ELF-1 (cell line): ENCODE measurements at regions not wholly inside any gene's neighbourhood (a gene's known extent, or its start where the extent isn't known, plus 50 kb on each side); places are given as distances from the start of the nearest gene placed in this dataset.

Experiments
- DNase-seq: peaks from one replicate; pipeline ENCODE4 v3.0.0-alpha.2; 2016; ENCODE audit warnings: low read depth, low spot score

DNA sequence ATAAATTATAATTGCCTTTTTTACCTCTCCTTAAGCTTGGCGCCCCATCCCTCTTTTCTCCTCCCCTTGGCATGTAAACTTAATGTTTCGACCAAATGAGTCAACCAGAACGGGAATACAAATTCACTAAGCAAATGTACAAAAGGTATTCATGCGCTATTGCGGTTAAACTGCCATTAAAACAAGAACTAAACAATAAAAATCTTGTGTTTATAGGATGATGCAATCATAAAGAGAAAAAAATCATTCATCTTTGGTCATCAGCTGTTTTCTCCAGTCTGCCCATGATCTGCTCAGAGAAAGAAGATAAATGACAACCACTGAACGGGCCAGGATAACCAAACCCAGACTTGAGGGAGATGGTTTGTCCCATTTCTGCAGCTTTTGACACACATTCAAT is 534.2 kb upstream of the PLXNA2 start:
- DNase-seq, result no peak

DNA sequence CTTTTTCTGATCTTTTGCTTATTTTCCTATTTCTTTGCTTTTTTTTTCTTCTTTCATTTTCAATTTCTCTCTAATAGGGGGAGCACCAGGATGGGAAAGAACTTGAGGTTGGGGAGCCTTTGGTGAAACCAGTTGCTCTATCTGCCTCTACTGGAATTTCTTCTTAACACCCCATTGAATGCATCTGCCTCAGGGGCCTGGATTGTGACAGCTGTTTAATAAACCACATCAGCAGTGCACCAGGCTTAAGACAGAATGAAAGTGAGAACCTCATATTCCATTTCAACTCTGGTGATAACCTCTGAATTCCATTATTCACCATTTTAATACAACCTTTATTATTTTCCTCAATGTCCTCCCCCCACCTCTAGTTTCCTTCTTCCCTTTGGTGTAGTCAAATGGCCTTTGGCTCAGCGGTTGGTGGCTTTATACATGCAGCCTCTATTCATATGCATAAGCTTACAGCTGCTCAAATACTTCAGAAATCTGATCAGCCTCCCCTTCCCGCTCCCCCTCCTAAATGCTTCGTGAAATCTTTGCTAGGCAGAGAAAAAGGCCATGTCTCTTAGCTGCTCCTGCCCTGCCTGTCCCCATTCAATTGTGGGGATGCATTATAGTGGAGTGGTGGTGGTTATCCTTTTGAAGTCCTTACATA is 537.3 kb upstream of the PLXNA2 start:
- DNase-seq, result peak; percentile 31

DNA sequence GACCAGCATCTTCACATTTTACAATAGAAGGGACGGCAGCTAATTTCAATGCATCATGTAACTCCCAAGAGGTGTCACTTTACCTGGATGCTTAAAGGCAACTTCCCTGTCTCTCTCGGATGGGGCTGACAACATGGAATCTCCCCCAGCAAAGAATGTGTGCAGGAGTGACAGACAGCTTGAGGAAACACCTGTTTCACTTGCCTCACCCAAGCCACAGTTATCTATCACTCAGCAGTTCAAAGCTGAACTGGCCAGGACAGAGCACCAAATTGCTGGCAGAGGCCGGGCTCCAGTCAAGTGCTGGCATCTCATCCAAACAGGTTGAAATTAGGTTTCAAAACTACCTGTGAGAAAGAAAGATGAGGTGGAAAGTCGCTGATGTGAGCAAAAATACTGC is 538.0 kb upstream of the PLXNA2 start:
- no peak for DNase-seq

DNA sequence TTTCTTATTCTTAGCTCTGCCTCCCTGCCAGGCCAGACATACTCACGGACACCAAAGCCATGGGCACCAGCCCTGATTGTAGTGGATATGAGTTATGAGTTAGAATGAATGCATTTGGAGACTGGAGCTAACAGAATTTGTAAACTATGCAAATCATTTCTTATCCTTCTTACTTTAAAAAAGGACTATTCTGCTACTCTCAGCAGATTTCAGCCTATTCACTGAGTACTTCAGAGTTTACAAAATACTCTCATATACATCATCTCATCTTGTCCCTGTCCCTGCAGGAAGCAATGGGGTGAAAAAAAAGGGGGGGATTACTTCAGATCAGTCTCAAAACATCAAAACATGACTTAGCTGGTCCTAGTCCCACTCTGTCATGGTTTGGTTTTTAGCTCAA is 541.4 kb upstream of the PLXNA2 start:
- DNase-seq, result no peak

DNA sequence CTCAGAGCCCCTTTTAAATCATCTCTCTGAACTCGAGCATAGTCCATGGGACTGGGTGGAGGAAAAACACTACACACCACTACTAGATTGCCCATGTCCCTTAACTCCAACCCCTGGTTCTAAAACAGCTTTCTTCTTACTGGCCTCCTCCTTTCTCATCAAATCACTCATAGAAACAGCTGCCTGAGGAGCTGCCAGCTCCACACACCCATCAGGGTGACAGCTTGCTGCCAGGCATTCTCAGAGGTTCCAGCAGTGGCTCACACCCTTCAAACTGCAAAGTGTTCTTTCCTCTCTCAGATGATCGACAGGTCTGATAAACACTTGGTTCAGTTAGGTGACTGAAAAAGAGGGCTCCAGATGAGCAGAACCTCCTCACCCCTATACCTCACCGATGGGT is 543.0 kb upstream of the PLXNA2 start:
- DNase-seq, result no peak

DNA sequence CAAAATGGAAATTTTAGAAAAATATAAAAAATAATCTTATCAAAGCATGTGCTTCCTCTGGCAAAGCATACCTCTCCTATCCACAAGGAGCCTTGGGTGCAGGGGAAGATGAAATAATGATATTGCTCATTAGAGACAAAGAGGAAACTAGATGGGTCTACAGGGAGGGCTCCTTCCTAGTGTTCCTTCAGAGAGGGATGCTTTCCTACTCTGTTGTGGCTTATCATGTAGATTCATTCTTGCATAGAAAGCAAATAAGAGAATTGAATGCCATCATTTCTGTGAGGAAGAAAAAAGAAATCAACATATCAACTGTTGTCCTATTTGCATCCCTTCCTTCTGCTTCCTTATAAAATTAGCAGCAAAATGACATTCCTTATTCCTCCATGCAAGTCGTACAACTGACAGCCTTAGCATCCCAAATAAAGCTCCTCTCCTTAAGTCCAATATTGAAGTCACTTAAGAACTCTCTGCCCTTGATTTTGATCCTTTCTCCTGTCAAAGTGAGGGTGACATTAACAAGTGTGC is 543.9 kb upstream of the PLXNA2 start:
- no peak for DNase-seq

DNA sequence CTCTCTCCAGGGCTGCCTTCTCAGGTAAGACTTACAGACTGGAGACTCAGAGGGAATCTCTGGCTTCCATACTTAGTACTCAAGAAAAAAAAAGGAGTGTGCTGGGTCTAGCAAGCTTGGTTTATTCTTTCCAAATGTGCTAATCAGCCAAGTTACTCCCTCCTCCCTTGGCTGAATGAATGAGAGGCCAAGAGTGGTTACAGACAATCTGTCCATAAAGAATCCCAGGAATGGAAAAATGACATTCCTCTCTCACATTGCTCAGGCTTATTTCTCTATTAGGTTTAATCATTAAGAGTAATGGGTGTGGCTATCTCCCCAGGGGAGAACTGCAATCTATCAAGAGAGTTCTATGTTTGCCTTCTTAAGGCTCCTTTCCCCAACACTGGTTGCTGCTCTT is 547.3 kb upstream of the PLXNA2 start:
- no peak for DNase-seq

DNA sequence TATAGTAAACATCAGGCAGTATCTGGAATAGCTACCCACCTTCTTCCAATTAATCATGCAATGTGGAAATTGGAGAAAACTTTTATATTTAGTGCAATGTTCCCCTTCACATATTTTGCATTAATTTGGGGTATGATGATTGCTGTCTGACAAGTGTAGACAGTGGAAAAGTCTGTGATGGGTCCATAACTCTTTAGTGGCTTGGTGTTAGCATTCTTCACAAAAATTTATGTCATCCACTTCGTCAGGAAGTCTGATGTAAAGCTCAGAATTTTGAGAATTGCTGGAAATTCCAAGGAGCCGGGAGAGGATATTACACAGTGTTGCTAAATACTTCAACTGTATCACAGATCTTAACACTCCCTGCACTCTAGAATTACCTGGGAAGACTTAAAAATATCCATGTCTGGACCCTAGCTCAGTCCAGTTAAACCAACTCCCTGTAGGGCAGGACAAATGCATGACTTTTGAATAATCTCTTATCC is 549.7 kb upstream of the PLXNA2 start:
- no peak for DNase-seq

DNA sequence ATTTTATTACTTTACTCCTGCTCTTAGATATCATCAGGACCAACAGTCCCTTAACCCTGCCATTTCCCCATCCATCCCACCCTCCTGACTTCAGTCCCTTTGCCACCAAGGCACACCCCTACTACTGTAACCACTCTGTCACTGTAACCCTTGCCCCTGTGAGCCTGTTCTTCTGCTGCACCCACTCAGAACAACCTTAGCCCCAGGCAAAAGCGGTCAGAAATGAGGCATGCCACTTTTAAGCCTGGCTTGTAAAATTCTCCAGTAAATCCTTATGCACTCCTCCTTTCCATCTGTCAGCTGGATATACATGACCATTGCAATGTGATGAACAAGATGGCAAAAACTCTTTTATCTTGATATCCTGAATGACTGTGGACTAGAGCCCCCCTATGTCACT is 555.0 kb upstream of the PLXNA2 start:
- DNase-seq, result no peak

DNA sequence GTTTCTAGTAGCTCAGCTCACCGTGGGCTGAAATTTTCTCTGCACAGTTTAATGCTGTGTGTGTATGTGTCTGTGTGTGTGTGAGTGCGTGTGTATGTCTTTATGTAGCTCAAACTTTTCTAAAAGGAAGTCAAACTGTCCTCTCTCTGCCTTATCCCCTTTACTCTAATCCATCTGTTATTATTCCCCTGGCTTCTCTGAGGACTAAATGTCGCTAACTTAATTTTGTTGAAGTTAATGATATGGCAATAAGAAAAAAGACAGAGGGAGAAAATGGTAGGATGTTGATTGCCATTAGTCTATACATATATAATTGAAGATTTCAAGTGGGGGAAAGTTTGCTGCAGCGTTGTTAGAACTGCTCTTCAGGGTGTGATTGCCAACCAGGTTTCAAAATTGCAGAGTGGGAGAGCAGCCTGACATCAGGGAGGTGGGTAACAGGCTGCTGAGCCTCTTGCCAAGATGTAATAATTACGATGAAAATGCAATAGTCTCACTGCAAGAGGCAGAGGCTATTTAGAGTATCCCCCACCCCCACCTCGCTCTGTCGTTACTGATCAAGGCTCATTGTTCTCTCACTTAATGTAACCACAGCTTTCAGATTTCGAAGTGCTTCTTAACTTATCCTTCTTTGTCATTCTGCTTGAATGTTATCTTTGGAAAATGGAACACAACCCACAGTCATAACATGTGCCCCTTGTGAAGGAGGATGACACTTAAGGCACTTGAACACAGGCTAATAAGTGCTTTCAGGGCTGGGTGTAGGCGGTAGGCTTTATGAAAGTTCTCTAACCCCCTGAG is 559.0 kb upstream of the PLXNA2 start:
- DNase-seq, result no peak

DNA sequence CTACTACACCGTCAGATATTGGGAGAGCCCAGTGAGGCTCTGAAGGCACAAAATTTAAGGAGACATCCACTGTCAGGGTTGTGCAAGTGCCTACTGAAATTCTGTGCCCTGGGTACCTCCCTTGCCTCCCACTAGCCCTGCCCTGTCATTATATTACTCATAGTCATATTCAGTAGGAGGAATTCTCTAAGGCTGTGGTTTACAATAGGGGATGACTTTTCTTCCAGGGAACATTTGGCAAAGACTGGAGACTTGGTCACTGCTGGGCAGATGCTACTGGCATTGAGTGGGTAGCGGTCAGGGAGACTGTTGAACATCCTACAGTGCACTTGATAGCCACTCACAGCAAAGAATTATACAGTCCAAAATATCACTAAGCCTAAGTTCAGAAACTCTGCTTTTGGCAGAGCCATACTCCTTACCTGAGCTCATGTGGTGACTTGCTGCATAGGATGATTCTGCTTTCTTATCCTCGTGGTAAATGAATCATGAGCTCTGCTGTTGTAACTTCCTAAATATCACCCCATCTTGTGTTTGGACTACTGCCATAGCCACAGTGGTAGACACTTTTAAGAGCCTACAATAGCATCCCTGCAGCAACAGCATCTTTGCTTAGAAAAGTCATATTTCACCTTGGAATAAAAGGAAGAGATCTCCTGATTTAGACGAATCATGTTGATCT is 563.4 kb upstream of the PLXNA2 start:
- DNase-seq, result no peak

DNA sequence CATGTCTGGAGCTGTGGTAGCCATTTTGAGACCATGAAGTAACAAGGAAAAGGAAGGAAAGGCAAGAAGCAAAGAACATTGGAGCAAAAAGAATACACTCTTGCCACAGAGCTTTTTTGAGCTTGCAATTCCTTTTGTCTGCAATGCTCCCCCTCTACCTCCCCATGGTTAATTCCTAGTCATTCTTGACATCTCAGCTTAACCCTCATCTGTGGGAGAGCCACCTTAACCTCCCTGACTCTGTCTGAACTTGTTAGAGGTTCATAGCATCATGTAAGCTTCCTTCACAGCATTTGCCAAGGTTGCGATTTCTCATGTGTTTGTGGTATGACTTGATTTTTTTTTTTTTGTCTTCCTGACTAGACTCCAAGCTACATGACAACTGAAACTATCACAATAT is 564.1 kb upstream of the PLXNA2 start:
- DNase-seq, result no peak

DNA sequence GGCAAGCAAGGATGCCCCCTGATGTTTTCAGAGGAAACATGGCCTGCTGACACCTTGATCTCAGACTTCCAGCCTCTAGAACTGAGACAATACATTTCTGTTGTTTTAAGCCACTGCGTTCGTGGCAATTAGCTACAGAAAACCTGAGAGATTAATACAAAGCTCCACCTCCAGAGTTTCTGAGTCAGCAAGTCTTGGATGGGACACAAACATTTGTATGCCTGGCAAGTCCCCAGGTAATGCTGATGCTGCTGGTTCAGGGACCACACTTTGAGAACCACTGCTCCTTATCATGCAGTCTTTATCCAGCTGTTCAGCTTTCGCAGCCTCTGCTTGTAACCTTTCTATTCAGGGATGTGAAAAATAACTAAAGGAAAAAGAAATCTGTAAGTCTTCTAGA is 565.7 kb upstream of the PLXNA2 start:
- DNase-seq, result no peak

DNA sequence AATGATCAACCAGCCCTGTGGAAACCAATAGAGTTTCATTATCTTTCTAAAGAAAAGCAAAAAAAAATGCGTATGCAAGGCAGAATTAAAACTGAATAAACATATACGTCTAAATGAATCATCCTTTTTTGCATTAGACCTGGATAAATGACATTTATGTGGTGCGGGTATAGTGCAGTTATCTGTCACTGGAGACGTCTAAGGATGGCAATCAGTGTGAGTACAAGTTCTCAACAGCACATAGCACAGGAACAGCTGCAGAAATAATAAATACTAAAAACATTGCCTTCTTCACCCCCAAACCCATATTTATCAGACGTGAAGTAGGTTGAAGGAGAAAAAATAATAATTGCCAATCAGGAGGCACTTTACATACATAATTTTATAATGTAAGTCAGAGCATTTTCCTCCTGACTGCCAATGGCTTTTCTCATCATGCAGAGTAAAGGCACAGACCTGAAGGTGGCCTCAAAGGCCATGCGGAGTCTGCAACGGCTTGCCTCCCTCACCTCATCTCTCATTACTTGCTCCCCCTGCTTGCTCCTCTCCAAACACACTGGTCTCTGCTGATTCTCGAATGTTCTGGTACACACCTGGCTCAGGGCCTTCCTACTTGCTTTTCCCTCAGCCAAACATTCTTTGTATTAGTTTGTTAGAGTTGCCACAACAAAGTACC is 574.7 kb upstream of the PLXNA2 start:
- DNase-seq, result no peak

DNA sequence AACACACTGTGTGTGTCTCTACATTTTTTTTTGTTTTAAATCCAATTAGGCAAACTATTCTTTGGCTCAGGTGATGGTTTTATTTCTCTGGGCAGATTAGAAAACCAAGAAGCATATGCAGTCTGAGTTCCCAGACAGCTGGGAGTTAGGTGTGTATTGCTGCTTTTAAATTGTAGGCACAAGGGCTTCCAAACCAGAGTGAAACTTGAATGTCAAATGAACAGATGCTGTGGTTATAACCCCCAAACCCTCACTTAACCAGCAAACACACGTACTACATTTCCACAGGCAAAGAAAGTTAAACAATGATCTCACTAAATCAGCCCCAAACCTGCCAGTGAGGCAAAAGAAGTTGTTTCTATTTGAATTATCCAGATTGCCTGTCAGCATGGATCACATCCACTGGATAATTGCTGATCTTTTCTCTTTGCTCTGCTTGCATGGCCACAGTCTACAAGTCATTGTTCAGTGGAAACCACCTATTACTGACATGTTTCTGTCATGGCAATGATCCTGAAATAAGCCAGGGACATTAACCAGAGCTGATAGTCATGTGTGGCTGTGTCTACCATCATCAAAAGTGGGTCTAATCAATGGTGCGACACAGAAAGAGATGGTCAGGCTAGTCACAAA is 576.5 kb upstream of the PLXNA2 start:
- no peak for DNase-seq

DNA sequence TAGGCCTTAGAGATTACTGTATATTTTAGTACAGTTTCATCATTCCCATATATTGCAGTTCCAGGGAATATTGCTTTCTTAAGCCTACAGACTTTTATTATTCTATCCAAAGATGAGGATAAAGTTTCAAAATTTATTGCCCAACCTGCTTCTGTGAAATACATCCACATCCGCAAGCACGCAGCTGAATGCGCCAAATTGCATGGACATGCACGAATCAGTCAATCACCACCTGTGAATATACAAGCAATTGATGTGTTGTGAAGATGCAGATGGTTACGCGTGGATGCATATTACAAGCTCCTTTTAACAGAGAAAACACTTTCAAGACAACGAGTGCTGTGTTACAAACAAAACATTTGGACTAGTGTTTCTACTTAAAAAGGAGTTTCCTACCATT is 577.8 kb upstream of the PLXNA2 start:
- DNase-seq, result no peak

DNA sequence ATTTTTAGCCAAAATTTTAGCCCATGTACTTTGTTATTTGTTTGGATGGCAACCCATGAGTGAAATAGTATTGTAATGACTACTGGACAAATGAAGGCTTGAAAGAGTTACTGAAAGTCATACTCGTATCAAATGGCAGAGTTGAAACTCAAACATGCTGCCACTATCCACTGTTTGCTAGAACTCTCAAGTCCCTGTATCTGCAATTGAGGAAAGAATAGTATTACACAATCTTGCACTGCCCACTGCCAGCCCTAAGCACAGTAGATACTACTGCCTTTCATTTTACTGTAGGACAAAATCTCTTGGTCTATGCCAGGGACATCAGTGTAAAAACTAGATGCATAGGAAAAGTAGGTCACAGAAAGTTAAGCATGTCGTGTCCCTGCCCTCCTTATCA is 581.1 kb upstream of the PLXNA2 start:
- DNase-seq, result no peak

DNA sequence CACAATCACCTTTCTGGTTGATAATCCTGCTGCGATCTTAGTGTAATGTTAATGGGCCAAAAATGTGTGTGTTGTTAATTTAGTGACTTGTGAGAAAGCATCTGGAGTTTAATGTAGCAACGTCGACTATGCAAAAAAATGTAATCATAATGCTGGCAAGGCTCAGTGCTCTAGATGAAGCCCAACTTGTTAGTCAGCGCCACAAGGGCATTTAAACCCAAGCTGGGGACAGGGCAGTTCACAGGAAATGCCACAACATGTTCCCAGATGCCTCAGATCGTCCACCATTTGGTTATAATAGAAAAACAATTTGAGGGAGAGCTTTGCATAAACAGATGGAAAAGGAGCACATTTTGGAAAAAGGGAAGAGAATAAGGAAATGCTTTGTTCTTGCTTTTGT is 585.4 kb upstream of the PLXNA2 start:
- DNase-seq, result no peak

DNA sequence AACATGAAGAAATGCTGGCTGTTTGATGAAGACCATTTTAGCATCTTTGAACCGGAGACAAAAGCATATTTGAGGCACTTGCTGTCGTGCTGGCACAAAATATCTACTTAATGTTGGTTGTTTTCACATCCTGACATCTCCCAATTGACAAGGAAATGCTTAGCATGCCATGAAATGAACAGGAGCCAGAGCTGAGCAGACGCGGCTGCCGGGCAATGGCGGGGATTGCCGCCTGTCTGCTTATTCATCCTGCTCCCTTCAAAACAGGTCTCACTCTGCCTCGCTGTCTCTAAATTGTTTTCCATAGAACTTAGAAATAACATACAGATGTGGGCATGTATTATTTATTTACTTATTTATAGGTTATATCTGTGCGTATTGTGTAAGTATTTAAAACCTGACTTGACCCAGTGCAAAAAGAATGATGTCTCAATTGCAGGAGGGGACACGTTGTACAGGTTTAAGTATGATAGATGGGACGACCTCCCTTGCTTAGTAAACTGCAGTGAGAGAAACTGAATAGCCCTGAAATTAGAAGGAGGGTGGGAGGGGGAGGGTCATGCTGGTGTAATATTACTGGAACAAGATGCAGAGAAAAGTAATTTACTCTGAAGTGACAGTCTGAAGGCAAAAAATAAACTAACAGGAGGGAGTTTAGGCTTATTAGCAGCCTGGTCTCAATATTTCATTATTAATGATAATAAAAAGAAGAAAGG is 590.4 kb upstream of the PLXNA2 start:
- peak; percentile 16 for DNase-seq

DNA sequence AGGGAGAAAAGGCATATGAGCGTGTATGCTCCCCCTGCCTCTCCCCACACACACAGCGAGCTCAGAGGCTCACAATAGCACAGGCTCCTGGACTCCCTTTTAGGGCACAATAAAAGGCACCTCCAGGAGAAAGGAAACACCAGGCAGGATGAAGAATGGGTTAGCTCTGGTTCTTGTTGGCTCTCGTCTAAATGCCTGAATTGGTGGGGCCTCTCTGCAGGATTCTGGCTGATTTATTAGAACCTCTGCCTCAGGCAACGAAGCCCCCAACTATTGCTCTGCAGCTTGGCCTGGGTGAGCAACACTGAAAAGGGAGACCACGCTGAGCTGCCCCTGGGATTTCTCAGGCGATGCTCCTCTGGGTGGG is 590.9 kb upstream of the PLXNA2 start:
- peak; percentile 34 for DNase-seq

DNA sequence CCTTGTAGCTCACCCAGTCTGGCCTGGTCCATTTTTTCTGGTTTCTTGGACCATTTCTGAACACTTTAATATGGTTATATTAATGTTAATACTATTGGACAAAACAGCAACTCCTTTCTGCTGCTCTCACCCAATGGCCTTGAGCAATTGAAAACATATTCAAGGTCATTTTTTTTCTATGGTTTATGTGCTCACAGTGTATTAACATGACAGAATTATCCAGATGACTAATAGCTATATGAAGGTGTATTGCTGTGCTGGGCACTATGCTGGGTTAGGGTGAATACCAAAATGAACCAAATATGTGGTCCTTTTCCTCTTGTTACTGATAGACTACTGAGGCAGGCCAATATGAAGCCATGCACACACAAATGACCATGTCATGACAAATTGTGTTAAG is 591.6 kb upstream of the PLXNA2 start:
- no peak for DNase-seq
